ENCODE measurements at regions not wholly inside any gene's neighbourhood (a gene's known extent, or its start where the extent isn't known, plus 50 kb on each side); places are given as distances from the start of the nearest gene placed in this dataset.

- no peaks in the 10 kb centered on the region for H3K4me1 ChIP-seq (ENCODE audit: insufficient read depth)
- no peaks in the 10 kb centered on the region for H3K9me2 ChIP-seq (ENCODE audit: insufficient read depth)
- no peaks in the 10 kb centered on the region for H3K79me2 ChIP-seq (replicated peaks; ENCODE audit: insufficient read depth)
- H3K4me3 ChIP-seq: no peak overlapping the region
- H3K27ac Mint-ChIP-seq: no peak overlapping the region
- DNase-seq (ENCODE audit: low spot score): no peak
- TF ChIP-seq ZNF462 (CRISPR knock-in tag; IDR thresholded peaks at IDR 0.05) (no peak), EZH2 (IDR thresholded peaks at IDR 0.05; ENCODE audit: low read depth, unreplicated experiment) (no peak), ZNF114 (CRISPR knock-in tag; IDR thresholded peaks at IDR 0.05) (no peak), CREB1 (CRISPR knock-in tag; IDR thresholded peaks at IDR 0.05; ENCODE audit: low read depth) (no peak), POLR2AphosphoS5 (IDR thresholded peaks at IDR 0.05; ENCODE audit: low read depth) (no peak), EZH2phosphoT487 (IDR thresholded peaks at IDR 0.05; ENCODE audit: unreplicated experiment) (no peak), NANOG (IDR thresholded peaks at IDR 0.05; ENCODE audit: borderline replicate concordance) (no peak), ZNF331 (CRISPR knock-in tag; IDR thresholded peaks at IDR 0.05; ENCODE audit: low read depth) (no peak), ETS1 (IDR thresholded peaks at IDR 0.05) (no peak), JUNB (IDR thresholded peaks at IDR 0.05; ENCODE audit: unreplicated experiment) (no peak), STAT1 (IDR thresholded peaks at IDR 0.05; ENCODE audit: unreplicated experiment) (no peak), REST (IDR thresholded peaks at IDR 0.05; ENCODE audit: unreplicated experiment) (no peak), CTCF (conservative IDR thresholded peaks at IDR 0.05; ENCODE audit: low read depth in 2 of 2) (no peak)
- no peak overlapping the region for H3K4me2 ChIP-seq
- H3F3A ChIP-seq (replicated peaks; ENCODE audit: low read depth): no peaks in the 10 kb centered on the region
- H3K27me3 Mint-ChIP-seq (ENCODE audit: insufficient read depth, low read depth, poor library complexity): peaks cover 1% of the 10 kb centered on the region
- no peaks in the 10 kb centered on the region for H4K20me1 ChIP-seq (replicated peaks; ENCODE audit: insufficient read depth)
- no peaks in the 10 kb centered on the region for H3K36me3 Mint-ChIP-seq (ENCODE audit: low read depth)
- H3K4me3 Mint-ChIP-seq: no peak overlapping the region
- no peak overlapping the region for H3K27ac ChIP-seq (ENCODE audit: low read depth)
- no peaks in the 10 kb centered on the region for H3K36me3 ChIP-seq (ENCODE audit: insufficient read depth)
- no peaks in the 10 kb centered on the region for H3K9me3 Mint-ChIP-seq
- H3K4me1 Mint-ChIP-seq: no peaks in the 10 kb centered on the region
- no peak for ATAC-seq
- no peaks in the 10 kb centered on the region for H3K27me3 ChIP-seq (ENCODE audit: insufficient read depth)
- no peak overlapping the region for H2AFZ ChIP-seq
Observed at GRCh38 chr21:25424634-25425033, 182.6 kb downstream of the MRPL39 start.

All from GM23338 (cell line).